GM19351 (cell line): ENCODE measurements at regions not wholly inside any gene's neighbourhood (a gene's known extent, or its start where the extent isn't known, plus 50 kb on each side); places are given as distances from the start of the nearest gene placed in this dataset.

Experiments
- ATAC-seq: cut with Tn5 transposase; IDR thresholded peaks from one replicate; pipeline ENCODE4 v1.9.1; 2021; ENCODE audit warnings: mild to moderate bottlenecking, moderate library complexity; ENCODE audit not compliant: unreplicated experiment

DNA sequence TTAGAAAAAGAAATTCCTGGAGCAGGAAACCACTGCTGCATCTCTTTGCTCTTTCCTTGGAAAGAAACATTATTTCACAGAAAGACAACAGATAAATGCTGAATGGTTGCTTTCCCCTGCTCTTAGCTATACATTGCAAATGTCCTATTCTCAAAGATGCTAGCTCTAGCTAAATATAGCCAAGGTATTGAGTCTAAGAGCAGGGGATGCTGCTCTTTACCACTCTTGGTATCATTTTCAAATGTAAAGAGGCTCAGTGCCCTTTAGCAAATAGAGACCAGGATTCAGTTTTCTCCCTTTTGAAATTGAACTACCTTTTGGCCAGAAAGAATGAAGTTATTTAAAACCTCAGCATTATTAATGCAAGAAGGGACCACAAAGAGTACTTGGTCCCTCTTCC is 104.0 kb upstream of the FUT8 start:
- ATAC-seq: no peak

DNA sequence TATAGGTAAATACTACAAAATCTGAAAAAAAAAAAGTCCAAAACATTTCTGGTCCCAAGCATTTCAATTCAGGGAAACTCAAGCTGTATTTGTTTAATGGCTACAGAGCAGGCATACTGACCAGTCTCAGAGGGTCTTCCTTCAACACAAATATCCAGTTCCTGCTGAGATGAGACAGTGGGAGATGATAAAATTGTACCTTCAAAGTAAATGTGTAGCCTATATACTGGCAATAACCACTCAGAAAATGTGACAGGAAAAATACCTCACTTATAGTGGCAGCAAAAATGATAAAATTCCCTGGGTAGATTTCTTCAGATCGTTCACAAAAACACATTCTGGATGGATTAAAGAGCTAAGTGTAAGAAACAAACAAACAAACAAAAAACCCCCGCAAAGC is 102.0 kb upstream of the FUT8 start:
- no peak for ATAC-seq

DNA sequence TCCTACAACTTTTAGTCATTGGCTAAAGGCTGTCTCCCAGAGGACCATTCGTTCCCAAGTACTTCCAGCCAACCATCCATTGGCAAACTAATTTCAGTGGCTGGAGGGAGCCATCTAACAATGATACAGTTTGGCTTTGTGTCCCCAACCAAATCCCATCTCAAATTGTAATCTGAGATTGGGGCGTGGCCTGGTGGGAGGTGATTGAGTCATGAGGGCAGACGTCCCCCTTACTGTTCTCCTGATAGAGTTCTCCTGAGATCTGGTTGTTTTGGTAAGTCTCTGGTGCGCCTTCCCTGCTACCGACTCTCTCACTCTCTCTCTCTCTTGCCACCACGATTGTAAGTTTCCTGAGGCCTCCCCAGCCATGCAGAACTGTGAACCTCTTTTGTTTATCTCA is 99.7 kb upstream of the FUT8 start:
- no peak for ATAC-seq

DNA sequence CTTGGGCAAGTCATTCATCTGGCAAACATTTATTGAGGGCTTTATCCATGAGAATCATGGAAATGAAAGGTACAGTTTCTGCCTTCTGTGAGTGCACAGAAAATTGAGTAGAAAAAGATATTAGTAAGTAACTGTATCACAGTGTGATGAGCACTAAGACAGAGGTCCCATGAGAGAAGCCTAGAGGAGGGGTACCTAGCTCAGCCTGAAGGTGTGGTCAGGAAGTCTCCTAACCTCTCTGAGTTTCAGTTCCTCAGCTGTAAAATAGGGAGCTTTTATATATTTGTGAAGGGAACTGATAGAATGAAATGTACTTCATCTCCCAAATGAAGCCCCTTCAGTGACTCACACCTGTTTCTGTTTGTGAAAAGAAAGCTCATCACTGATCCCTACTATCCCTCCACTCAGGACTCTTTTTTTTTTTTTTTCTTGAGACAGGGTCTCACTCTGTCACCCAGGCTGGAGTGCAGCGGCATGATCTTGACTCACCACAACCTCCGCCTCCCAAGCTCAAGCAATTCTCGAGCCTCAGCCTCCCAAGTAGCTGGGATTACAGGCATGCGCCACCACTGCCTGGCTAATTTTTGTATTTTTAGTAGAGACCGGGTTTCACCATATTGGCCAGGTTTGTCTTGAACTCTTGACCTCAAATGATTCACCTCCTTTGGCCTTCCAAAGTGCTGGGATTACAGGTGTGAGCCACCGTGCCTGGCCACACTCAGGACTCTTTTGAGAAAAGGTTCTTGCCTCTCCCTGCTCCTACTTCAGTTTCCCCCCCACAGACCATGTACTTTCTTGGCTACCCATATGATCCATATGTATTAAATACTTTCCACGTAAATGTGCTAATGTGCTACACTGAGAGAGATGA is 93.7 kb upstream of the FUT8 start:
- peak; percentile 65 for ATAC-seq

DNA sequence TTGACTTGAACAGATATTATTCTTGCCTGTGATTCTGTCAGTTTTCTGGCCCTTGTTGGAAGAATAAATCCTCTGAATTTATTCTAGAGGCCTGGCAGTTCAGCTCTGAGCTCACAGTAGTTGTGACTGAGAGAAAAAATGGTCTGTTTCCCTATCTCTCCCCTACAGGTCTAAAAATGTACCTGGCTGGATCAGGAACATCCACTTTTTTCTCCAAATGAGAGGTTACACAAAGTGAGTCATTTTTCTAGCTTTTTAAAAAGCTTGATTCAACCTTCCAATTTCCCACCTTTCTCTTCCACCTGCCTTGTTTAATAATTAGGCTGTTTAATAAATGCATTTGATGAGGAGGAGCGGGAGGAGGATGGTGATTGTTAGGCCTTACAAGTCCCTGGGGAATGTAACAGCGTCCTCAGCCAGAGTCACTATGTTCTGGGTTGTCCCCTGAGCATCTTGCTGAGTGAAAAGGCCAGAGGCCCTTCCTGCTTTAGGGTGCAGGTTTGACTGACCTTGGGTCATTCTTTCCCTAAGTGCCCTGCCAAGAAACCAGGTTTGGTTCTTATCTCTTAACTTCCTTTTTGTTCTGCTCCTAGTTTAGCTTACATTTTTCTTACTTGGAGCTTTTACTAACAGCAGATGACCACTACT is 91.7 kb upstream of the FUT8 start:
- peak; percentile 19 for ATAC-seq

DNA sequence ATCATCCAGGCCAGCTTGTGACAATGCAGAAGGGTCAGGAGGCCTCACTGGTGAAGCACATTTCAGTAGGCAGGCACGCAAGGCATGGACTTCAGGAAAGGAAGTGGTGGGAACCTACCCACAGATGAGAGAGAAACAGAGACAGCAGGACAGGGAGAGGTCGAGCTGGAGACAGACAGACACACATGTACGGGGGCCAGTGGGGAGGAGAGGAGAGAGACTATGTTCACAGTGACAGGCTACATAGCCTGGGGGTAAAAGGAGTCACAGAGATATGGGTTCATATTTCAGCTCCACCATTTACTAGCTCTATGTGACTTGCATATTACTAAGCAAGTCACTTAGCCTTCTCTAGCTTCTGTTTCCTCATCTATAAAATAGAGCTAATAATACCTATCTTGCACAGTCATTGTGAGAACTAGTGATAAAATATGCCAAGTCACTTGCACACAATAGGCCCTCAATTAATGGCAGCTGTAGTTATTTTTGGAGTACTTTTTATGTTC is 91.1 kb upstream of the FUT8 start:
- peak; percentile 47 for ATAC-seq

DNA sequence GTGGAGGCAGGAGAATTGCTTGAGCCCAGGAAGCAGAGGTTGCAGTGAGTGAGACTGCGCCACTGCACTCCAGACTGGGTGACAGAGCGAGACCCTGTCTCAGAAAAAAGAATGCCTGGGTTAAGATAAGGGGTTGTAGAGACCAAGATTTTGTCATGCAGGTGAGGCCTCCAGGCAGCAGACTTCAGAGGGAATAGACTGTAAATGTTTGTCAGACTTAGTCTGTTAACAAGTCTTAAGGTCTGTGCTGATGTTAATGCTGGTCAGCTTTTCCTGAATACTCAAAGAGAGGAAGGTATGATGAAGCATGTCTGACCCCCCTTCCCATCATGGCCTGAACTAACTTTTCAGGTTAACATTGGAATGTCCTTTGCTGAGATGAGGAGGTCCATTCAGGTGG is 83.0 kb upstream of the FUT8 start:
- ATAC-seq: no peak

DNA sequence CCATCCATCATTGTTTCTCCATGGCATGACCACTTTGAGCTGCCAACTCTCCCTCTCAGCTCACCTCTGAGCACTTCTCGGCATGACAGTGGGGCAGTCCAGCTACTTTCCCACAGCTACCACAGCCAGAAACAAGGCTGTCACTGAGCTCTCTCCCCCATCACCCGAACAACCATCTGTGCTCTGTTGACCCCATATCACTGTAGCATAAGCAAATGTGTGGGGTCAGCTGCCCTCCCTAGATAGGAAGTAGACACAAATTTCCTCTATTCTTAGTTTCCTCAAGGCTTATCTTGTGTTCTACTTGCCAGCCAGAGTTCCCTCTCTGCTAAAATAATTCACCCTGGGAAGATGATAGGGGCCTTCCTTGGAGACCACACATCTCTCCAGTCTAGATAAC is 82.6 kb upstream of the FUT8 start:
- no peak for ATAC-seq

DNA sequence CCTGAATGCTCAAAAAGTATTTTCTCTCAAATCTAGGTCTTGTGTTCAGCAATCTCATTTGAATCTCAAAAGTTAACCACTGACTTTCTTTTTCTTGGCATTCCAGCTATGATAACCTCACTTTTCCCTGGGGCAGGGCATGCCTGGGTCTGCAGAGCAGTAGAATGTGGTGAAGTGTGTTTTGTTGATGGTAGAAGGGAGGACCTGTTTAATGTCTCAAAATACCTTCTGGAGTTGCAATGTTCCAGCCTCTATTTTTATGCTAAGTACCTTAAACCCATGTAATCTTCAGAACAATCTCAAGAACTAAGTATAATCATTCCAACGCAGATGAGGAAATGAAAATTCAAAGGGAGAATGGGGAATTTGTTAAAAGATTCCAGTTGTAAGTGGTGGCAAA is 82.1 kb upstream of the FUT8 start:
- ATAC-seq: no peak

DNA sequence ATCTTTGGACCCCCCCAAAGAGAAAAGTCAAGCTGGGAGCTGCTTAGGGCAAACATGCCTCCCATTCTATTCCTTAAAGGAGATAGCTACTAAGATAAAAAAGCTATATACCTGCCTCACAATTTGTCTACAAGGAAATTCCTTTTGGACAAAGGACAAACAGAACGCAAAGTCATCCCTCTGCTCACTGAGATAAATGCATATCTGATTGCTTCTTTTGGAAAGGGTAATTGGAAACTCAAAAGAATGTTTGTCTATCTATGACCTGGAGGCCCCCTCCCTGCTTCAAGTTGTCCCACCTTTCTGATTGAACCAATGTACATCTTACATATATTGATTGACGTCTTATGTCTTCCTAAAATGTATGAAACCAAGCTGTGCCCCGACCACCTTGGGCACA is 80.9 kb upstream of the FUT8 start:
- ATAC-seq: no peak

DNA sequence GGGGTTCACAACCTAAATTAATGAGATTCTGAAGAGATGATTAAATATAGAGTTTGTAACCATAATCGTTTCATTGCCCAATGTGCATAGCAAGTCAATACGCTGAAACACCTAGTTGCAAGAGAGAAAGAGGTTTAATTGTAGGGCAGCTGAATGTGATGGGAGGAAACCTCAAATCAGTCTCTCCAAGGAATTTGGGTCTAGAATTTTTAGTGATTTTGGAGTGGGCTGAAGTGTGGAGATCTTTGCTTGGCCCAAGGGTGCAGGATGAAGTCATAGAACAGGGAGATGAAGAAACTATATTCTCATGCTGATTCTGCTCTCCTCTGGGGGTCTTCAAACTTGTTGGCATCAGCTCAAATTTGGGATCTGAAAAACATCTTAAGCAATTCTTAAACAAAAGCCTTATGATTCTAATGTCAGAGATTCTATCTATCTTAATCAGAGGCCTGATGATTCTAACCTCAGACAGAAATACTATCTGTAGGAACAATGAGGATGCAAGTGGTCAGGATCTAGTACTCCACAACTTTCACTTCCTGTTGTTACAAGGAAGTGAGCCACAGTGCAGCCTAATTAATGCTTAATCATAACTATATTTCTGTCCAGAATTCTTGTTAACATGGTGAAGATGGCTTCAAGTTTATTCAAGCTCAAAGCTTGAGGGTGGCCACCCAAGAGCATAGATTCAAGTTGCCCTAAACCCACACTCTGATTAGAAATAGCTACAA is 80.2 kb upstream of the FUT8 start:
- ATAC-seq: no peak

DNA sequence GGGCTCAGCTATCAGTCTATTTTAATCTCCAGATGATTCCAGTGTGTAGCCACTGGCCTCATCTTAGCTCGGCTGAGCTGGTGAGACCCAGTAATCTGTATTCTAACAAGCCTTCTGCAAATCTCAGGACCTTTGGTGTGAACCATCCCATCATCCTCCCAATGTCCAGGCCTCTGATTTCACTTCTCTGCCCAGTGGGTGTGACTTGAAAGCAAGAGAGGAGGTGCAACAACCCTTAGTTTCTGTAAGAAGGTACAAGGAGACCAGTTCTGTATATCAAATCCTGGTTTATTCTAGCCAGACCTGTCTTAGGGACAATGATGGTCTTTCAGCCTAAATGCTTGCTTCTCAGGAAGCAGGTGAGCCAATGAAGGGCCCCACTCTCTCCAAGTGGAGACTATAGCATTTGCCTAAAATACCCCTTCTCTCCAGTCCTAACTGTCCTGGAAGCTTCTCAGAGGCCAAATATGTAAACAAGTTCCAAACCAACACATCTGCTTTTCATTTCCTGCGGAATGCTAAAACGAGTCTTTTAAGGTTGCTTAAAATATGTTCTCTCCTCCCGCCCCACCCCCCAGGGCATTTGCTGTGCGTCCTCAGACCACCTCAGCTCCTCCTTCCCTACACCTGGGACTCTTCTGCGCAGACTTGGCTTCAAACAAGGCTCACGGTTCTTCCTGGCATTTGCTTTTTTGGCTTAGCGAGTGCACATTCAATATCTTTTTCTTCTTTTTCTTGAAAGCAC is 78.4 kb upstream of the FUT8 start:
- no peak for ATAC-seq

DNA sequence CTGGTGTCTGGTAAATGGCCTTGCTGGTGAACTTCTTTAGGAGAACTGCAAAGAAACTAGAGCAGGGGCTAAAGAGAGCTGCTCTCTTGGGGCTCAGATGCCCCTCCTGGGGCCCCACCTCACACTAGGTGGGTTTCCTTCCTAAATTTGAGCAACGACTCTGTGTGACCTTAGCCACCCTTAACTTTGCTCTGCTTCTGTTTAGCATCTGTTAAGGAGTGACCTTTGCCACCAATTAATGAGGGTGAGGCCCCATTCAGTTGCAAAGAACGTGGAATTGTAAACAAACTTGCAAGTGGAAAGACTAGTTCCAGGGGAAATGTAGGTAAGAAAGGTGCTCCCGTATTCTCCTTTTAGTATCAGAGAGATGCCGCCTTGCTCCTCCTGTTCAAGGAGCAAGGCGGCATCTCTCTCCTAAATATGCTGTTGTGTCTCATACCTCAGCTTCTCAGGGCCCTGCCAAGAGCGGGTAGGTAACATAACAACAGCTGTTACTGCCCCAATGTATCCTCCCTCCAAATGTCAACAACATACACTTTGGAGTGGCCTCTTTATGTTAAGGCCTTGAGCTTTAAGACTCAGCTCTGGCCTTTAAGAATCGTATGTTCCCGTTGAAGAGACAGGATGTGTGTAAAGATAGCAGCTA is 77.6 kb upstream of the FUT8 start:
- ATAC-seq: no peak

DNA sequence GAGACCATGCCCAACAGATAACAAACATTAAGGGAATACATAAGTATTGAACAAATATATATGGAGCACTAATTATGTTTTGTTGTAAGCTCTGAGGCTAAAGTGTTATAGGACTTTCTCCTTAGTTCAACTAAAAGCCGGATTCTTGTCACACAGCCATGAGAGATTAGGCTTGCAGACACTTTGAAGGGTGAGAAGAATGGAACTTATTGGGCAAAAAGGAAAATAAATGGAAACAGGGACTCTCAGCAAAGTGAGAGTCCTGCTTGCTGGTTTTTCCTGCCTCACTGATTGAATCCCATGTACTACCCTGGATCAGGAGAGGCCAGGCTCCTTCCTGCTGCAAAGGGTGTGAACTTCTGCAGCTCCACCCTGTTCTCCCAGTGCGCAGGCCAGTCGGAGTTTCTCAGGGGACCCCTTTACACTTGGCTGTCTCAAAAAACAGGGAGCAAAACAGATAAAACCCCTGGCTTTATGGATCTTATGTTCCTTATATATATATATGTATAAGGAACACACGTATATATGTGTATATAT is 77.1 kb upstream of the FUT8 start:
- ATAC-seq: no peak

DNA sequence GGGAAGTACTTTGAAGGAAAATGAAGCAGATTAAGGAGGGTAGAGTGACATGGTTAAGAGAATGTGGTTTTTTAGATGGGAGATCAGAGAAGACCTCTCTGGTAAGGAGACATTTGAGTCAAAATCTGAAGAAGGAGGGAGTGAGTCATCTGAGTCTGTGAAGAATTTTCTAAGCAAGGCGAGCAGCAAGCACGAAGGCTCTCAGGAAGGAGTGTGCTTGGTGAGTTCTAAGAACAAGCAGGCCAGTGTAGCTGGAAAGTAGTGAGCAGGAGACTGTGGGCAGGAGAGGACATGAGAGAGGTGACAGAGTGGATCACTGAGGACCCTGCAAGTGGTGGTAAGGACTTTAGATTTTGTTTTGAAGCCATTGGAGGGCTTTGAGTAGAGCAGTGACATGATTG is 76.3 kb upstream of the FUT8 start:
- peak; percentile 75 for ATAC-seq

DNA sequence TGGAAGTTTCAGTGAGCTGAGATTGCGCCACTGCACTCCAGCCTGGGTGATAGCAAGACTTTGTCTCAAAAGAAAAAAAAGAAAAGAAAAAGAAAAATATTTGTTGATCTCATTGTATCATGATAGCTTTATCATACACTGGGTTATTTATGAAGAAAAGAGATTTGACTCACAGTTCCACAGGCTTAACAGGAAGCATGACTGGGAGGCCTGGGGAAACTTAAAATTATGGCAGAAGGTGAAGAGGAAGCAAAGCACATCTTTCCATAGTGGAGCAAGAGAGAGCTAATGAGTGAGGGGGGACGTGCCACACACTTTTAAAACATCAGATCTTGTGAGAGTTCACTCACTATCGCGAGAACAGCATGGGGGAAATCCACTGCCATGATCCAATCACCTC is 72.7 kb upstream of the FUT8 start:
- no peak for ATAC-seq

DNA sequence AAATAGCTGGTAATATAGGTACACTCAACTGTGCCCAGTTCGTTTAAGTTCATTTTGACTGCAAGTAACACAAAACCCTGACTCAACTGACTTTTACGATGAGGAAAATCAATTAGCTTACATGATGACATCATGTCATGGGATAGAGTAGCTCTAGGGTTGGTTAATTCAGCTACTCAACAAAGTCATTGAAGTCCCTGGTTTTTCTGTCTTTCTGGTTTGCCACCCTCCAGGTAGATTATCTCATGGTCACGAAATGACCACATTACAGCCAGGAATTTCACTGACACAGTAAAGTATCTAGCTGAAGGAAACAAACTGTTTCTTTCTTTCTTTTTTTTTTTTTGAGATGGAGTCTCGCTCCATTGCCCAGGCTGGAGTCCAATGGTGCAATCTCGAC is 68.5 kb upstream of the FUT8 start:
- no peak for ATAC-seq

DNA sequence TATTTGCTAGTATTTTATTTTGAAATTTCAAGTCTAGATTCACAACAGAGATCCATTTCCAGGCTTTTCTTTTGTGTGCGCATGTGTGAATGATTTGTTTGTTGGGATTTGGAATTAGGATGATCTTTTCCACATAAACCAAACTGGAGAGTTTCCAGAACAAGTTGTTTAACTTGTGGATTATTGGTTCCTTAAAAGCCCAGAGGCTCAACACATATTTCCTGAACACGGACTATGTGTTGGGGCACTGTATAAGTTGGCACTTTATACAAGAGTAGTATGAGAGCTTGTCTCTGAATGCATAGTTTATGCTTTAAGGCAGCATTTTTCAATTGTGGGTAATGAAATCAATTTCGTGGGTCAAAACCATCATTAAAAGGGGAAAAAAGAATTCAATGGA is 67.3 kb upstream of the FUT8 start:
- no peak for ATAC-seq

DNA sequence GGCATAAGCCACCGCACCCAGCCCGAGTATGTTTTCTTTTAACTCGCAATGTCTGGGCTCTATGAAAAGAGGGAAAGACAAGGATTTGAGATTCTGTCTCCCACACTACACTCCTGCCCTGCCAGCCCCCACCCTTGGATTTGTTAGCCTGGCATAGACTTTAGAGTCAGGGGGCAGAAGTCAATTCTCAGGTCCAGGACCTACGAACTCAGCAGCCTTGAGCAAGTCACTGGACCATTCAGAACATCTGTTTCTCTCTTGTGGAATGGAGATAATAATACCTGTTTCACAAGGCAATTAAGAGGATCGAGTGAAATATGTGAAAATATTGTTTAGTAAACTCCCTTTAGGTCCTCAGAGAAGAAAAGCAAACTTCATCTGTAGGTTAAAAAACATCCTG is 66.1 kb upstream of the FUT8 start:
- ATAC-seq: no peak

DNA sequence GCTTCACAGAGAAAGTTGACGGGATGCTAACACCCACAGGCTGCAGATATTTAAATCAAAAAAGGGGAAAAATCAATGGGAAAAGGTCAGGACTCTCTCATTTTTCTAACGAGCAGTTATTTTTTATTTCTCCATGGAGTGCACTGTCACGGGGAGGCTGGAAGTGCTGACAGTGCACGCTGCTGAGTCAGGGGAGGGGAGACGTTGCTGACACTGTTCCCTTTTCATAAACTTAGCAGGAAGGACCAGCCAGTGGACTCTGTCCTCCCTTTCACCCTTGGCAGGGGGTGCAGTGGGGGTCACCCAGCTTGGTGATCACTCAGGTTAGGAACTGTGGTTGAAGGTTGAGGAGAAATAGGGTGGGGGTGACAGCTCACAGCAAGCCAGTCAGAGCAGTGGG is 65.6 kb upstream of the FUT8 start:
- no peak for ATAC-seq
